ENCODE measurements at regions not wholly inside any gene's neighbourhood (a gene's known extent, or its start where the extent isn't known, plus 50 kb on each side); places are given as distances from the start of the nearest gene placed in this dataset.

- TF ChIP-seq CTCF (IDR thresholded peaks at IDR 0.05) = peak in 4 of 6 experiments; percentile 20 to 84 (median 64)
- TF ChIP-seq POLR2A (IDR thresholded peaks at IDR 0.05) = no peak
Measured at GRCh38 chr1:192477630-192478029, 97.9 kb upstream of the RGS1 start.
